ENCODE measurements at regions not wholly inside any gene's neighbourhood (a gene's known extent, or its start where the extent isn't known, plus 50 kb on each side); places are given as distances from the start of the nearest gene placed in this dataset.

DNA sequence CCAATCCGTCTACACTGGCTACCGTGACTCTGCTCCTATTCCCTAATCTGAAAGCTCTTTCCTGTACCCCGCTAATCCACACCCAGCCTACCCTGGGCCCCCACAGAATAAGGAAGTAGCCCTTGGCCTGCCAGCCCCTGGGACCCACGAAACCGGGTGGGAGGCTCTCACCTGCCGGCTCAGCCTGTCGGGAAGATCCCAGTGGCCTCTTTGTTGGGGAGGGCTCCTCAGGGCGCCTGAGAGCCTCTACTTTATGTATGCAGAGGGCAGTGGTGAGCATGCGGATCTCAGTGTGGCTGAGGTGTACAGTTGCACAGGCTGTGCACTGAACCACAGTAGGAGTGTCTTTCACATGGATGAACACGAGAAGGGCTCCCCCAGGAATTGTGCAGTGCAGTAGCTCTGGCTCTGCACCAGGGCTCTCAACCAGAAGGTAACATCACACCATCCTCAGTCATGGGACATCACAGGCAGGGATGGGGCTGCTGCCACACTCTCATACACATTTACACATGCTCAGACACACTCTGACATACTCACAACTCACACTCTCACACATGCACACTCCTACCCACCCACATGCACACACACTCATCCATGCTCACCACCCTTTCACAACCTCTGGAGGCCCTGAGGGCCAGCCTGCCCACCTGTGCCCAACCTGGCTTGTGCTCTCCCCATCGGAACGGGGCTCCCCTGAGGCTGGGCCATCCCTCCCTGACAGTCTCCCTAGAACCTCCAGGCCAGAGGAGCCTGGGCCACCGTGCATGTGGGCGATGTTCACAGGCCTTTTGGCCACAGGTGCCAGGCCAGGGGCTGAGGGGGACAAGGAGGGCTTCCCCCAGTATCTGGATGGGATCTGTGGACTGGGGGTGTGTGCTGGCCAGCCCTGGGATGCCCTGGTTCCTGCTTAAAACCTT, 135.0 kb downstream of the URI1 start:
- TF ChIP-seq, protein P1, sequence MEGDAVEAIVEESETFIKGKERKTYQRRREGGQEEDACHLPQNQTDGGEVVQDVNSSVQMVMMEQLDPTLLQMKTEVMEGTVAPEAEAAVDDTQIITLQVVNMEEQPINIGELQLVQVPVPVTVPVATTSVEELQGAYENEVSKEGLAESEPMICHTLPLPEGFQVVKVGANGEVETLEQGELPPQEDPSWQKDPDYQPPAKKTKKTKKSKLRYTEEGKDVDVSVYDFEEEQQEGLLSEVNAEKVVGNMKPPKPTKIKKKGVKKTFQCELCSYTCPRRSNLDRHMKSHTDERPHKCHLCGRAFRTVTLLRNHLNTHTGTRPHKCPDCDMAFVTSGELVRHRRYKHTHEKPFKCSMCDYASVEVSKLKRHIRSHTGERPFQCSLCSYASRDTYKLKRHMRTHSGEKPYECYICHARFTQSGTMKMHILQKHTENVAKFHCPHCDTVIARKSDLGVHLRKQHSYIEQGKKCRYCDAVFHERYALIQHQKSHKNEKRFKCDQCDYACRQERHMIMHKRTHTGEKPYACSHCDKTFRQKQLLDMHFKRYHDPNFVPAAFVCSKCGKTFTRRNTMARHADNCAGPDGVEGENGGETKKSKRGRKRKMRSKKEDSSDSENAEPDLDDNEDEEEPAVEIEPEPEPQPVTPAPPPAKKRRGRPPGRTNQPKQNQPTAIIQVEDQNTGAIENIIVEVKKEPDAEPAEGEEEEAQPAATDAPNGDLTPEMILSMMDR (IDR thresholded peaks at IDR 0.05; ENCODE audit: unreplicated experiment), result no peak
- ChIA-PET POLR2A (no interaction called here), CTCF (interaction anchor here (0.6 to 0.7 kb wide), 2 partner anchors 82 to 634 kb away, joined by 3 read pairs; no protein-coding TSS in a partner anchor)
- H3K9me3 Mint-ChIP-seq (ENCODE audit: unreplicated experiment), result no peaks in the 10 kb centered on the region
- no peaks in the 10 kb centered on the region for H3K36me3 Mint-ChIP-seq (ENCODE audit: insufficient read depth, unreplicated experiment)
- no peak overlapping the region for H3K27ac Mint-ChIP-seq (ENCODE audit: low read depth, unreplicated experiment)
- H3K4me1 Mint-ChIP-seq (ENCODE audit: insufficient read depth, unreplicated experiment), result no peaks in the 10 kb centered on the region
- H3K27me3 Mint-ChIP-seq (ENCODE audit: insufficient read depth, unreplicated experiment), result no peaks in the 10 kb centered on the region
- intact Hi-C loops (cut with micrococcal nuclease), result no loop called here
- H3K4me3 Mint-ChIP-seq (ENCODE audit: unreplicated experiment), result no peak overlapping the region
- DNase-seq (ENCODE audit: unreplicated experiment), result no peak
- BruUV-seq (replicated peaks), result no TSS peak

DNA sequence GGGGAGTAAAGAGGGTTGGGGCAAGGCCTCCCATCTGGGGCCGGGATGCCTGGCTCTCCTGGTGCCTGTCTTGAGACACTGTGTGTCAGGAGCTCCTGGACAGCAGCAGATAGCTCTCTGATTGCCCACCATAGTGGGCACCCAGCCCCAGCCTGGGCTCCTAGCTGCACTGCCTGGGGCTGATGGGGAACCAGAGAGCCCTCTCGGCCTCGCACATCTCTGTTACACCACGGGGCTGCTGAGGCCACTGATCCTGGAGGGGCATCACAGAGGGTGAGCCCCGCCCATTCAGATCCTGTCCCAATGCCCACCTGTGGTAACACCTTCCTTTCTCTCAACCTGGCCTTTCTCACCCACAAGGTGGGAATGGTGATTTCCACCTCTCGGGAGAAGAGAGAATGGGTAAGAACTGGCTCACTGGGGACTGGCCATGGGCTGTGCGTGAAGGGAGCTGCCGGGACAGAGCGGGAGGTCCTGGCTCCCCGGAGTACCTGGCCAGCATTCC, 135.9 kb downstream of the URI1 start:
- Mint-ChIP-seq H3K4me1 (ENCODE audit: insufficient read depth, unreplicated experiment) (no peaks in the 10 kb centered on the region), H3K9me3 (ENCODE audit: unreplicated experiment) (no peaks in the 10 kb centered on the region)

DNA sequence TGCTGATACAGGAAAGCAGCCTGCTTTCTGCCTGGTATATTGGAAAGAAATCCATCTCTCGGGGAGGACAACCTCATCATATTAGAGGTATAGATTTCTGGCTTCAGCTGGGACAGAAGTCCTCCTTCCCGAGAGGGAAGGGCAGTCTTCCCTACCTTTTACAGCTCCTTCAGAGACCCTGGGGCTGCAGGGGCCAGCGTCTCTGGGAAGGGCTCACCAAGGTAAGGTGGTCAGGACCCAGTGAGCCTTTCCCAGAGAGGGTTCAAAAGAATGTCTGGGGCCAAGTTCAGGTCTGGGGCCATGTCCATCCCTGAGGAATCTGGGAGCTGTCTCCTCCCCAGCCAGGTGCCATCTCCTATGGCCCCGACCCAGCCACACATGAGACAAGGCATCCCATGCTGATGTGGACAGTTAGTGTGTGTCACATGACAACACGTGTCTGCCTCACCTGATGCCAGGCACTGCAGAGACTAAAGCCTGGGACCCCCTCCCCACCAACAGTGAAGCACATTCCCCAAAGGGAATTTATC, 136.4 kb downstream of the URI1 start:
- Mint-ChIP-seq H3K9me3 (ENCODE audit: unreplicated experiment) (no peaks in the 10 kb centered on the region), H3K4me1 (ENCODE audit: insufficient read depth, unreplicated experiment) (no peaks in the 10 kb centered on the region), H3K36me3 (ENCODE audit: insufficient read depth, unreplicated experiment) (no peaks in the 10 kb centered on the region), H3K4me3 (ENCODE audit: unreplicated experiment) (no peak overlapping the region), H3K27ac (ENCODE audit: low read depth, unreplicated experiment) (no peak overlapping the region), H3K27me3 (ENCODE audit: insufficient read depth, unreplicated experiment) (no peaks in the 10 kb centered on the region)
- BruUV-seq (replicated peaks), result no TSS peak
- DNase-seq (ENCODE audit: unreplicated experiment), result no peak
- ChIA-PET CTCF (interaction anchor here (1.0 kb wide), 1 partner anchor 264 kb away, joined by 3 read pairs; no protein-coding TSS in a partner anchor), POLR2A (interaction anchor here (0.6 kb wide), 1 partner anchor 96 kb away, joined by 3 read pairs; no protein-coding TSS in a partner anchor)
- TF ChIP-seq, protein P1 (IDR thresholded peaks at IDR 0.05; ENCODE audit: unreplicated experiment), result no peak
- intact Hi-C loops (cut with micrococcal nuclease), result no loop called here

More for the DNA sequence above, 135.9 kb downstream of the URI1 start:
- no TSS peak for BruUV-seq (replicated peaks)
- no peak overlapping the region for H3K27ac Mint-ChIP-seq (ENCODE audit: low read depth, unreplicated experiment)
- ChIA-PET POLR2A (no interaction called here), CTCF (interaction anchor here (0.7 kb wide), 1 partner anchor 81 kb away, joined by 3 read pairs; no protein-coding TSS in a partner anchor)
- intact Hi-C loops (cut with micrococcal nuclease), result no loop called here
- TF ChIP-seq, protein P1 (IDR thresholded peaks at IDR 0.05; ENCODE audit: unreplicated experiment), result no peak
- no peaks in the 10 kb centered on the region for H3K36me3 Mint-ChIP-seq (ENCODE audit: insufficient read depth, unreplicated experiment)
- no peaks in the 10 kb centered on the region for H3K27me3 Mint-ChIP-seq (ENCODE audit: insufficient read depth, unreplicated experiment)
- DNase-seq (ENCODE audit: unreplicated experiment), result no peak
- H3K4me3 Mint-ChIP-seq (ENCODE audit: unreplicated experiment), result no peak overlapping the region

DNA sequence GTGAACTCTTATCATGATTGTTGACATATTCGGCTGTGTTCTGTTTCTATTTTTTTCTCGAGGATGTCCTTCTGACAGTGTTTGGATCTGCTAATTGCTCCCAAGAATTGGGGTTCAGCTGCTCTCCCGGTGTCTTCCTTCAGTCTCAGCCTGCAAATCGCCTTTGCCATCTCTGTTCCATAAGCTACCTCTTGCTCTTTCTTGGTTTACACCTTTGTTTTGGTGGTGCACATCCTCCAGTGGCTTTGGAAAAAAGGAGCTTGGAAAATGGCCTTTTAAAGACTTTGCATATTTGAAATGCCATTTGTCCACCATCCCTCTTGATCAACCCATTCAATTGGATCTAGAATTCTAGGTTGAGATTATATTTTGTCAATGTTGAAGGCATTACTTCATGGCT, 137.2 kb downstream of the URI1 start:
- H3K27me3 Mint-ChIP-seq (ENCODE audit: insufficient read depth, unreplicated experiment), result no peaks in the 10 kb centered on the region
- ChIA-PET CTCF (interaction anchor here (1.0 kb wide), 1 partner anchor 265 kb away, joined by 3 read pairs; no protein-coding TSS in a partner anchor), POLR2A (interaction anchor here (0.6 kb wide), 2 partner anchors 96 to 121 kb away, joined by 3 to 4 read pairs; no protein-coding TSS in a partner anchor)
- DNase-seq (ENCODE audit: unreplicated experiment), result no peak
- BruUV-seq (replicated peaks), result no TSS peak
- no peak overlapping the region for H3K4me3 Mint-ChIP-seq (ENCODE audit: unreplicated experiment)
- intact Hi-C loops (cut with micrococcal nuclease), result no loop called here
- TF ChIP-seq, protein P1 (IDR thresholded peaks at IDR 0.05; ENCODE audit: unreplicated experiment), result no peak
- no peaks in the 10 kb centered on the region for H3K36me3 Mint-ChIP-seq (ENCODE audit: insufficient read depth, unreplicated experiment)
- H3K27ac Mint-ChIP-seq (ENCODE audit: low read depth, unreplicated experiment), result no peak overlapping the region
- no peaks in the 10 kb centered on the region for H3K4me1 Mint-ChIP-seq (ENCODE audit: insufficient read depth, unreplicated experiment)
- no peaks in the 10 kb centered on the region for H3K9me3 Mint-ChIP-seq (ENCODE audit: unreplicated experiment)
